ENCODE measurements at regions not wholly inside any gene's neighbourhood (a gene's known extent, or its start where the extent isn't known, plus 50 kb on each side); places are given as distances from the start of the nearest gene placed in this dataset.

- DNase-seq (ENCODE audit: low read depth) = no peak
These were observed 386.3 kb upstream of the MYT1L start for GRCh38 chr2:2717406-2717805.

- no peak for DNase-seq (ENCODE audit: low read depth)
These were observed 385.7 kb upstream of the MYT1L start for GRCh38 chr2:2716771-2717170.

- DNase-seq (ENCODE audit: low read depth) = no peak
These were observed 384.2 kb upstream of the MYT1L start for GRCh38 chr2:2715036-2715818.

GRCh38 chr2:2714408-2714807, 383.3 kb upstream of the MYT1L start:
- no peak for DNase-seq (ENCODE audit: low read depth)

GRCh38 chr2:2709431-2709770, 378.3 kb upstream of the MYT1L start:
- DNase-seq (ENCODE audit: low read depth) = no peak

- no peak for DNase-seq (ENCODE audit: low read depth)
These were observed 377.7 kb upstream of the MYT1L start for GRCh38 chr2:2708575-2709430.

- DNase-seq (ENCODE audit: low read depth) = no peak
These were observed 376.3 kb upstream of the MYT1L start for GRCh38 chr2:2707206-2707991.

GRCh38 chr2:2706306-2706705, 375.2 kb upstream of the MYT1L start:
- DNase-seq (ENCODE audit: low read depth) = no peak

GRCh38 chr2:2705871-2706270, 374.8 kb upstream of the MYT1L start:
- no peak for DNase-seq (ENCODE audit: low read depth)

- no peak for DNase-seq (ENCODE audit: low read depth)
These were observed 373.5 kb upstream of the MYT1L start for GRCh38 chr2:2704428-2705090.

- DNase-seq (ENCODE audit: low read depth) = no peak
These were observed 372.8 kb upstream of the MYT1L start for GRCh38 chr2:2703762-2704427.

- no peak for DNase-seq (ENCODE audit: low read depth)
These were observed 372.1 kb upstream of the MYT1L start for GRCh38 chr2:2703172-2703571.

- DNase-seq (ENCODE audit: low read depth) = no peak
These were observed 371.3 kb upstream of the MYT1L start for GRCh38 chr2:2702385-2702784.

- no peak for DNase-seq (ENCODE audit: low read depth)
These were observed 370.7 kb upstream of the MYT1L start for GRCh38 chr2:2701813-2702212.

- DNase-seq (ENCODE audit: low read depth) = no peak
These were observed 370.2 kb upstream of the MYT1L start for GRCh38 chr2:2701176-2701781.

GRCh38 chr2:2699121-2699505, 368.0 kb upstream of the MYT1L start:
- DNase-seq (ENCODE audit: low read depth) = no peak

- DNase-seq (ENCODE audit: low read depth) = no peak
These were observed 367.4 kb upstream of the MYT1L start for GRCh38 chr2:2698182-2699120.

- no peak for DNase-seq (ENCODE audit: low read depth)
These were observed 365.8 kb upstream of the MYT1L start for GRCh38 chr2:2696733-2697455.

GRCh38 chr2:2696325-2696724, 365.2 kb upstream of the MYT1L start:
- no peak for DNase-seq (ENCODE audit: low read depth)
